Activated T-cell treated with anti-CD3 and anti-CD28 coated beads, Interleukin-2, amount 50 U/mL, for 72 hours (primary cell): ENCODE measurements at regions not wholly inside any gene's neighbourhood (a gene's known extent, or its start where the extent isn't known, plus 50 kb on each side); places are given as distances from the start of the nearest gene placed in this dataset.

Source experiments
- ATAC-seq, 2 donors: fragments of 150-1000 bp; cut with Tn5 transposase; replicated peaks in 1 of 2; 2 replicates each; pipeline ENCODE4 v1.10.0; 2021; ENCODE audit warnings: moderate library complexity in 2 of 2, mild to moderate bottlenecking in 1 of 2
- DNase-seq, 2 donors: peaks; one replicate each; pipeline ENCODE4 v3.0.0; 2021 to 2022; ENCODE audit warnings: mixed read lengths in 1 of 2
- H3K27ac Mint-ChIP-seq: one replicate; pipeline ENCODE4 v1.8.0; 2022; ENCODE audit warnings: mild to moderate bottlenecking, moderate library complexity, mixed read lengths
- H3K27me3 Mint-ChIP-seq: one replicate; pipeline ENCODE4 v1.8.0; 2022; ENCODE audit warnings: low read depth, mixed read lengths
- H3K36me3 Mint-ChIP-seq, 2 donors: one replicate each; pipeline ENCODE4 v1.8.0; 2022; ENCODE audit warnings: mixed read lengths in 2 of 2, mild to moderate bottlenecking in 1 of 2; ENCODE audit not compliant: insufficient read depth in 2 of 2
- H3K4me1 Mint-ChIP-seq: one replicate; pipeline ENCODE4 v1.8.0; 2022; ENCODE audit warnings: low read depth, mixed read lengths
- H3K4me3 Mint-ChIP-seq, 2 donors: one replicate each; pipeline ENCODE4 v1.8.0; 2022; ENCODE audit warnings: mild to moderate bottlenecking in 2 of 2, mixed read lengths in 2 of 2, moderate library complexity in 2 of 2
- H3K9me3 Mint-ChIP-seq, 2 donors: one replicate each; pipeline ENCODE4 v1.8.0; 2022; ENCODE audit warnings: mixed read lengths in 2 of 2

DNA sequence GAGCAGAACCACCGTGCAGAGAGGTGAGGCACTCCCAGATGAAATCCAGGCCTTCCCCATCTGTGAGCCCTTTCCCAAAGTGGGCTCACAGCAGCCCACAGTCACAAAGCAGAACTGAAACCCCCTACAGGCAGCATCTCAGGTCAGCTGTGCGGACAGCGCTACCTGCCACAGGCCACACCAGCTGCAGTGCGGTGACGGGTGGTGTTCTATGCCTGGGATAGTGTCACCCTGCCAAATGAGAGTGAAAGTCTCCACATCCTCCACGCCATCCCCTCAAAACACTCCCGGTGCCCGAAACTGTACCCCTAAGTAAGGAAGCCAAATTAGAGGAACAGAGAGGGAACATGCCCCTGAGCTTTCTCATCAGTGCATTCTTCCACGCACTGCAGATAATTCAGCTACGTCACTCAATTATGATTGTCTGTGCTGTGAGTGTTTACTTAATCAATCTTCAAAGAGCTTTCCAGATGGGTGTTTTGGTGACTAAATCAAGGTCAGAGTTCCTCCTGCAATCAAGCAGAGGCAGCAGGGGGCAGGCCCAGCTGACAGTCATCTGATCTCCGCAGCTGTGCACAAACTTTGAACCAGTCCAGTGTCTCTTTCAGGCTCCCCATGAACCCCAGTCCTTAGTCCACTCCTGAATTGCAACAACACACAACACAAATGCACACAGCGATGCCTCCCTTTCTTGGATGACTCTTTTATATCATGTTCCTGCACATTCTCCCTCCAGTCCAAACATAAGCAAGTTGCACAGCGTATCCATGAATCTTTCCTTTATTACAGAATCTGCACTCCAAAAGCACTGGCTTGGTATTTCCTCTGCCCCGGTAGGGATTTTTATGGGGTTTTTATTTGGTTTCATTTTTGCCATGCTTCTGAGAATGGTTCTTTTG is 150.0 kb downstream of the TOMM20 start:
- peaks cover 0 to 4% of the 10 kb centered on the region in 2 donors for H3K9me3 Mint-ChIP-seq
- H3K27ac Mint-ChIP-seq = peak overlapping the region; percentile 89
- peak overlapping the region; percentile 90 to 95 for H3K4me3 Mint-ChIP-seq
- H3K27me3 Mint-ChIP-seq = no peaks in the 10 kb centered on the region
- peak; percentile 72 to 73 for DNase-seq
- H3K36me3 Mint-ChIP-seq = peaks cover 8 to 14% of the 10 kb centered on the region in 2 donors
- ATAC-seq = peak; percentile 56 to 65
- H3K4me1 Mint-ChIP-seq = peaks cover 86% of the 10 kb centered on the region

DNA sequence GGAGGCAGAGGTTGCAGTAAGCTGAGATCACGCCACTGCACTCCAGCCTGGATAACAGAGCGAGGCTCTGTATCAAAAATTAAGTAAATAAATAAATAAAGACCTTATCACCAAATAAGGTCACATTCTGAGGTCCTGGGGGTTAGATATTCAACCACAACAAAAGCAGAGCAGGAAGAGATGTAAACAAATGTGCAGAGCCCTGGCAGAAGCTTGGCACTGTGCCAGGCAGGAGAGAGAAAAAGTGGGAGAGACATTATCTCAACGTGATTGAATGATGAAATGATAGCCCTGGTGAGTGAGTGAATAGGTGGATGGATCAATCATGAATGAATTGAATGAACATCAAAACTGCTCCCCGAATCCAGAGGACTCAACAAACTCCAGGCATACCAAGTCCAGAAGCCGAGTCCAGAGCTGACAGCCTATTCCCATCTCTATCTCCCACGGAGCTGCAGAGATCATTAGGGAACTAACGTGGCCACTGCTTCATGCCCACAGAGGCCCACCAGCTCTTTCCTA is 150.7 kb downstream of the TOMM20 start:
- peak overlapping the region; percentile 90 to 95 for H3K4me3 Mint-ChIP-seq
- DNase-seq (no peak), ATAC-seq (no peak)
- peaks cover 0 to 4% of the 10 kb centered on the region in 2 donors for H3K9me3 Mint-ChIP-seq
- no peaks in the 10 kb centered on the region for H3K27me3 Mint-ChIP-seq
- peaks cover 87% of the 10 kb centered on the region for H3K4me1 Mint-ChIP-seq
- peaks cover 8 to 14% of the 10 kb centered on the region in 2 donors for H3K36me3 Mint-ChIP-seq
- H3K27ac Mint-ChIP-seq = peak overlapping the region; percentile 89

DNA sequence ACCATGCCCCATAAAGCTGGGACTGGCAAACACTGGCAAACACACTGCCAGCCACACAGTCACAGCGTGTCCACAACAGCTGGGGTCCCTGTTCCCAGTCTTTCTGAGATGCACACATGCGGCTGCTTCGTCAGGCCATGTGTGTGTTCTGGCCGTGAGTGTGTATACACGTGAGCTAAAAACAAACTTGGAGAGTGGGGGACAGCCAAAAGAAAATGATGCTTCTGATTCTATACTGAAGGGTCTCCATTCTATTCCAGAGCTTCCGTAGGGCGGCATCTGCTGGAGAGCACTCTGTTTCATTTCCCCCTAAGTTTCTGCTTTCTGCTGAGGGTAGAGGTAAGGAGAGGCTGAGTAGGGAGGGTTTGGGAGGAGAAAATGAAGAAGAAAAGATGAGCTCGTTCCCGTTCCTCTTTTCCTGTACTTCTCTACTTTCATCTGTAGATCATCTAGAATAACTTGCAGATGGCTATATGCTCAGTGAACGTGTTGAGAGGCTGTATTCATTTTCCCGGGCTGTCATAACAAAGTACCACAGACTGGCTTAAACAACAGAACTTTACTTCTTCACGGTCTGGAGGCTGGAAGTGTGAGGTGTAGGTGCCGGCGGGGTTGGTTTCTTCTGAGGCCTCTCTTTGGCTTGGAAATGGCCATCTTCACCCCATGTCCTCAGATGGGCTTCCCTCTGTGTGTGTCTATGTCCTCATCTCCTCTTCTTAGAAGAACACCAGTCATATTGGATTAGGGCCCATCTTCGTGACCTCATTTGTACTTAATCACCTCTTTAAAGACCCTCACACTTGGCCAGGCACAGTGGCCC is 151.6 kb downstream of the TOMM20 start:
- Mint-ChIP-seq H3K36me3 (peaks cover 8 to 14% of the 10 kb centered on the region in 2 donors), H3K9me3 (peaks cover 0 to 4% of the 10 kb centered on the region in 2 donors), H3K4me1 (peaks cover 96% of the 10 kb centered on the region), H3K27me3 (no peaks in the 10 kb centered on the region), H3K4me3 (peak overlapping the region; percentile 90 to 95), H3K27ac (no peak overlapping the region)
- DNase-seq (no peak), ATAC-seq (no peak)

DNA sequence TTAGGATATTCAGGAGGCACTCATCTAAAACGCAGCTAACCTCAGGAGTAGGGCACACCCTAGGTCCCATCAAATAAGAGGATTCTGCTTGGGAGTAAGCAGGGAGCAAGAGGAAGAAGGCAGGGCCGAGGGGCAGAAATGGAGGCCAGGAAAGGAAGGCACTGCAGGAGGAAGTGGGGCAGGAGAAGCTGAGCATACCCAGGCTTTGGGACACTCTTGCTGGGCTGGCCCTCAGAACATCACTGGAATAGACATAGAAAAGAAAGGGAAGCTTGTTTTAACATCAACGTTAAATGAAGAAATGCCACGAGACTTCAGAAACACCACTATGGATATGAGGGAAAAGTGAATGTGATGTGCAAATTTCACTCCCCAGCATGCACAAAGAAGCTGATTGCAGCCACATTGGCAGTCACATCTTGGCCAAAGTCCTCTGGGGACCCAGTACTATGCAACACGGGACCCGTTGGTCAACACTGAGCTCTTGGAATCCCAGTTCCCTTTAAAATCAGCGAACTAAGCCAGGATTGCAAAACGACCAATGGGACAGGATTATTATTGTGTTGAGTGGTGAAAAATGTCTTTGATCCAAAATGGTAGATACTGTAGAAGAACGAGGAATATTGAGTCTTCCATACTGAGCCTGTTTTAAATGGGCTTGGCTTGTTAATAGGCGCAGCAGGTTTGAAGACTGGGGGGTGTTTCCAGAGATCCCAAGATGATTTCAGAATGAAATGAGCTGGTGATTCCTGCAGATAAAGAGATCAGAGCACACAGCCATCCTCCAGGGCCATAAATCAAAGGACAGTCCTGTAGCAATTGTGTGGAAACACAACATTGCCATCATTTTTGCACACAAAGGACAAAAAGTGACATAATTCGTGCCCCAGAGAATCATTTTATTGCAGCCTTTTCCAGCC is 152.4 kb downstream of the TOMM20 start:
- Mint-ChIP-seq H3K36me3 (peaks cover 8 to 17% of the 10 kb centered on the region in 2 donors), H3K9me3 (peaks cover 0 to 4% of the 10 kb centered on the region in 2 donors), H3K27me3 (no peaks in the 10 kb centered on the region), H3K4me1 (peaks cover 99% of the 10 kb centered on the region), H3K27ac (no peak overlapping the region), H3K4me3 (peak overlapping the region in 1 of 2 donors; percentile 14)
- no peak for DNase-seq
- no peak for ATAC-seq

DNA sequence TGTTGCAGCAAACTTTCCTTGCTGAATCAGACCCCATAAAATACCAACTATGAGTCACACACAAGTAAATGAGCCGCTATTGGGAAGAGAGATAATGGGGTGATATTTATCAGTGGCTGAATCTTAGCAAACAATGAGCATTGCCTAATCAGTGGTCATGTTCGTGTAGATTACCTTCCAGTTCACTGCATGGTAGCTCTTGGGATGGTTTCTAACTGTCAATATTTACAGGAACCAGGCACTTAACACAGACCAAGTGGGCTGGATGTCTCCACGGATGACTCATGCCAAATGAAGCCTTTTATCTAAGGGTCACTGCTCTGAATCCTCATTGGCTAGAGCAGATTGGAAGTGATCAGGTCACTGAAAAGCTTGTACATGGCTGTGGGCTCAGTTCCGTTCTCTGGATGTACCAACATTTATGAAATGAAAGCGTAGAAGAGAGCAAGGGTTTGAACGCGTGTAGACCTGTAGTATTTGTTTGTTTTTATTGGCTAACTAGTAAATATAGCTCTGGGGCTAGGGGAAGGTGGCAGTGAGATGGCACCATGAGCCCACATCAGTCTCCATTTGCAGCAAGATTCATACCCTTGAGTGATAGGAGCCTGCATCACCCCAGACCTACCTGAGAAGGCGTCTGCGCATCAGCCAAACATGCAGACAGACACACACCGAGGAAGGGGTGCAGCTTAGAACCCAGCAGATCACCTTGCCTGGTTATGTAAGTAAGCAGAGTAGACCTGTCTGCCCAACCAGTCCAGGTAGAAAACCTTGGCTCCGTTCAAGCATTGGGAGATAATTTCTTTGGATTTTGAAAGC is 153.3 kb downstream of the TOMM20 start:
- ATAC-seq = no peak
- H3K27ac Mint-ChIP-seq = peak overlapping the region; percentile 10
- peaks cover 0 to 4% of the 10 kb centered on the region in 2 donors for H3K9me3 Mint-ChIP-seq

DNA sequence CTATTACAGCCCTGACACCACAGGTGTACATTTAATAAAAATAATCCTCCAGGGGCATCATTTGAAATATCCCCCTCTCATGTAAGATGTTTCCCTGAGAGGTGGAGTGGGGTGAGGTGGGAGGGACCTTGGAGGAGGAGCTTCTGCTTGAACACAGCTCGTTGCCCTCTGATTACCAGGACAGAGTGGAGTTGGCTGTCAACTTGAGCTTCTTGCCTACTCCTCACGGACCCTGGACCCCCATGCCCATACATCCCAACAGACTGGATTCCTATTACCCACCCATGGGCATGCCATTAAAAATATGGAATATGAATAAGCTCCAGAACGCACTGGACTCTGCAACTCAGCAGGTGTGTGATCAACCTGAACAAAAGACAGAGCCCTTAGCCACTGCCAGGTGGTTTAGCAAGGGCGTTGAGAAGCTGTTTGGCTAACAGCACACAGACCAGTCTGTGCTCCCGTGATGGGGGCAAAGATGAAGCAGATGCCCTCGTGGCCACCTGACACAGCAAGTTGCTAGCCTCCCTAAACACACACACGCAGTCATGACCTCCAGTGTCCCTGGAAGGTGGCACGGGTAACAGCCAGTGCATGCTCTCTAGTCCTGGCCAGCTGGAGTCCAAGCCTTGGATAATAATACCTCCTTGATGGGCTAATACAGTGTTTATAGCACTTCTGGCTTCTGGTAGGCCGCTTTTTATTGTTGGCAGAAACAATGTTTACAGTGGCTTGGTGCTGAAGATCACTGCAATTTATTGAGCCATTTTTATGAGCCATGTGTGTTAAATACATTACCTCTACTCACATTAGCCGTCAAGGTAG is 155.0 kb downstream of the TOMM20 start:
- DNase-seq = no peak
- no peak for ATAC-seq
- H3K4me3 Mint-ChIP-seq = peak overlapping the region; percentile 45 to 54

More for the DNA sequence above, 153.3 kb downstream of the TOMM20 start:
- no peak for DNase-seq
- Mint-ChIP-seq H3K27me3 (no peaks in the 10 kb centered on the region), H3K36me3 (peaks cover 8 to 12% of the 10 kb centered on the region in 2 donors), H3K4me1 (peaks cover 99% of the 10 kb centered on the region), H3K4me3 (peak overlapping the region; percentile 14 to 55)

DNA sequence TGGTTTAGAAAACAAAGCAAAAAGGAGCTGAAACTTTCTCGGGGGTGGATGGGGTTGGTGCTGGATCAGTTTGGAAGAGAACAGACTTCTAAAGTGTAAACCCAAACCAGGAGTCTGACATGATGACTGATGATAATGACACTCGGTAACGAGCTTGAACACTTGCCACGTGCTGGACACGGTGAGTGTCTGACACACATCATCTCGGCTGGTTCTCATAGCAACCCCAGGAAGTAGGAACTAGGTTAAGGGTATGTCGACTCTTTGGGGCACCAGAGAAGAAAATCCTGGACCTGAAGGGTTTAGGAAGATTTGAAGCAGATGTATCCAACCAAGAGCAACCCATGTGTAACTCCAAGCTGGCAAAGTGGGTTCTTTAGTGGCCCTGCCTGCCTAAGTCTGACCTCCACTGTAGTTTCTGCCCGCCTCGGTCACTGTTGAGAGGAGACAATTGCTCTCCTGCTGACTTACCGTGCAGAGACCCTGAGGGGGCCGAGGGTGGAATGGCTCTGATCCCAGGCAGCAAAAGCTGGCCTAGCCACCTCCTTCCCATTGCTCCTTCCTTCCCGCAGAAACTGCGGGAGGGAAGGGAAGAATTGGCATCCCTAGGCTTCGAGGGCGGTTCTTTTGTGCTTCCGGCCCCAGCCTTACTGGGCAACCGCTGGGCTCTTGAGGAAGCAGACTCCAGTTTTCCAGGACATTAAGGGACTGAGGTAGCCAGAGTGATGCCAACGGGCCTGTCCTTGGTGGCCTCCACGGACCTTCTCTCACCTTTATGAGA is 156.0 kb downstream of the TOMM20 start:
- peaks cover 90% of the 10 kb centered on the region for H3K4me1 Mint-ChIP-seq
- H3K36me3 Mint-ChIP-seq = peaks cover 7 to 9% of the 10 kb centered on the region in 2 donors
- peak overlapping the region; percentile 64 for H3K27ac Mint-ChIP-seq
- ATAC-seq = peak; percentile 31 to 69
- peak in 1 of 2 donors; percentile 44 for DNase-seq
- no peaks in the 10 kb centered on the region for H3K27me3 Mint-ChIP-seq
- peak overlapping the region; percentile 45 to 54 for H3K4me3 Mint-ChIP-seq
- H3K9me3 Mint-ChIP-seq = peaks cover 0 to 4% of the 10 kb centered on the region in 2 donors

More for the DNA sequence above, 155.0 kb downstream of the TOMM20 start:
- peaks cover 0 to 4% of the 10 kb centered on the region in 2 donors for H3K9me3 Mint-ChIP-seq
- H3K27ac Mint-ChIP-seq = no peak overlapping the region
- peaks cover 5 to 9% of the 10 kb centered on the region in 2 donors for H3K36me3 Mint-ChIP-seq
- H3K4me1 Mint-ChIP-seq = peaks cover 96% of the 10 kb centered on the region
- no peaks in the 10 kb centered on the region for H3K27me3 Mint-ChIP-seq

DNA sequence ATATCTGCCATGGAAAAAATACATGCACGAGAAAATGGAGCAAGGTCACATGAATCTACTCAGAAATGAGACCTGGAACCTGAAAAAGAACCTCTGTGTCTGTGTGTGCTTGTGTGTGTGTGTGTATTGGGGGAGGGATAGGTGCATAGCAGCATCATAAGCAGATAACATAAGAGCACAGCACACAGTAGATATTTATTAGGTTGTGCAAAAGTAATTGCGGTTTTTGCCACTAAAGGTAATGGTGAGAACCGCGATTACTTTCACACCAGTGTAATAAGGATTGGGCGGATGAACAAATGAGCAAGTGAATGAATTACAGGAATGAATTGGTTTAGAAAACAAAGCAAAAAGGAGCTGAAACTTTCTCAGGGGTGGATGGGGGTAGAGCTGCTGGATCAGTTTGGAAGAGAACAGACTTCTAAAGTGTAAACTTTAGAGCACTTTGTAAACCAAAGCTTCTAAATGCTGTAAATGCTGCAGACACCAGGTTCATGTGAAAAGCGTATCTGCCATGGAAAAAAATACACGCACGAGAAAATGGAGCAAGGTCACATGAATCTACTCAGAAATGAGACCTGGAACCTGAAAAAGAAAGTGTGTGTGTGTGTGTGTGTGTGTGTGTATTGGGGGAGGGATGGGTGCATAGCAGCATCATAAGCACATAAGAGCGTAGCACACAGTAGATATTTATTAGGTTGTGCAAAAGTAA is 156.9 kb downstream of the TOMM20 start:
- Mint-ChIP-seq H3K4me1 (peaks cover 83% of the 10 kb centered on the region), H3K36me3 (peaks cover 9 to 13% of the 10 kb centered on the region in 2 donors), H3K9me3 (peaks cover 0 to 4% of the 10 kb centered on the region in 2 donors), H3K4me3 (peak overlapping the region; percentile 29 to 33), H3K27me3 (no peaks in the 10 kb centered on the region), H3K27ac (peak overlapping the region; percentile 64)
- DNase-seq = no peak
- ATAC-seq = peak; percentile 30 to 36

DNA sequence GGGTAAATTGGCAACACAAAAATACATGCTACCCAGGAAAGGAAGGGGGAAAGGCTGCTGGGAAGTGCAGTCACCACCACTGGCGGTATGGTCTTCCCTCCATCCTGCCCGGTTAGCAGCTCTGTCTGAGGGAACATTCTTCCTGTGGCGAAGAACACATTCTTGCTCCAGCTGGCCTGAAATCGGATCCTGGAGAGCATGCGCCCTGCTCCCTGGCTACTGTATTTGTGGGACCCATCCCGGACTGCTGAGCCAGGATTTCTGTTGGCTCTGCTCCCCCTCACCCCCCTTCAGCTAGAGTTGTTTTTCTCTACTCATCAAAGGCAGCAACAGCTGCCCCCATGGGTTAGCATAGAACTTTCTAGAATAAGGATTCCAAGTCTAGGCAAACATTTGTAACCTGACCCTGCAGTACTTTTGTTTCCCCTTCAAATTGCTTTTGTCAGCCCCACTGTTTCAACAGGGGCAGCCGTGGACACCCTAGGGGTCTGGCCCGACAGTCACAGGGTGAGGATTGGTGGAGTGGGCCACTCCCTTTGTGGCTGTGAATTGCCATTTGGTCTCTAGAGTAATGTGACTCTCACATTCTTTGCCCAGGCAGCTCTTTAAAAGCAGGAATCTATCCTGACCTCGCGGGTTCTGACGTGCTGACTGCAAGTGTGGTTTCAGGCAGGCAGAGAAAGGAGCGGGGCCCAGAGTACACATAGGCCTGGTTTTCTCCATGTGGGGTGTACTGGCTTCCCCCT is 157.7 kb downstream of the TOMM20 start:
- Mint-ChIP-seq H3K4me3 (peak overlapping the region; percentile 33 to 45), H3K9me3 (peaks cover 0 to 4% of the 10 kb centered on the region in 2 donors), H3K27ac (peak overlapping the region; percentile 38), H3K4me1 (peaks cover 80% of the 10 kb centered on the region), H3K27me3 (no peaks in the 10 kb centered on the region), H3K36me3 (peaks cover 10 to 17% of the 10 kb centered on the region in 2 donors)
- ATAC-seq (peak; percentile 39 to 42), DNase-seq (peak in 1 of 2 donors; percentile 37)
